ENCODE measurements at regions not wholly inside any gene's neighbourhood (a gene's known extent, or its start where the extent isn't known, plus 50 kb on each side); places are given as distances from the start of the nearest gene placed in this dataset.

- TF ChIP-seq ZNF302 (tag by site-specific recombination; IDR thresholded peaks at IDR 0.05; ENCODE audit: low read depth) = no peak
Observed at GRCh38 chr11:88402192-88402715, 64.7 kb upstream of the CTSC start (continued).

- Histone ChIP-seq H3K4me1 (ENCODE audit: control insufficient read depth, insufficient read depth, low read length) (peaks cover 2% of the 10 kb centered on the region; the same call in 1 of the 2 replicates), H3K36me3 (ENCODE audit: control insufficient read depth in 2 of 2, insufficient read depth in 1 of 2, low read length in 2 of 2) (no peaks in the 10 kb centered on the region), H3K27ac (ENCODE audit: extremely low read depth, low read depth, low read length) (no peak overlapping the region), H3K4me3 (ENCODE audit: low read depth, low read length) (no peak overlapping the region), H3K9me3 (ENCODE audit: control insufficient read depth, insufficient read depth, low read depth, low read length) (no peaks in the 10 kb centered on the region)
- TF ChIP-seq ZNF449 (tag by site-specific recombination; IDR thresholded peaks at IDR 0.05) = no peak
- TF ChIP-seq ZNF324 (tag by site-specific recombination; IDR thresholded peaks at IDR 0.05) = no peak
- TF ChIP-seq ZNF629 (tag by site-specific recombination; IDR thresholded peaks at IDR 0.05) = no peak
- TF ChIP-seq ZSCAN4 (tag by site-specific recombination; IDR thresholded peaks at IDR 0.05) = no peak
- TF ChIP-seq ZNF624 (tag by site-specific recombination; IDR thresholded peaks at IDR 0.05) = no peak
- no peak for TF ChIP-seq ZNF510 (tag by site-specific recombination; IDR thresholded peaks at IDR 0.05; ENCODE audit: insufficient replicate concordance)
- TF ChIP-seq SP7 (tag by site-specific recombination; IDR thresholded peaks at IDR 0.05) = no peak
- no peak for TF ChIP-seq ZNF214 (tag by site-specific recombination; IDR thresholded peaks at IDR 0.05; ENCODE audit: borderline replicate concordance)
- TF ChIP-seq ZNF639 (tag by site-specific recombination; IDR thresholded peaks at IDR 0.05) = no peak
- no peak for TF ChIP-seq EGR2 (tag by site-specific recombination; IDR thresholded peaks at IDR 0.05; ENCODE audit: low read depth)
- no peak for TF ChIP-seq ZNF830 (tag by site-specific recombination; IDR thresholded peaks at IDR 0.05; ENCODE audit: low read depth)
- no peak for TF ChIP-seq ZIC2 (tag by site-specific recombination; IDR thresholded peaks at IDR 0.05)
- TF ChIP-seq ZNF202 (tag by site-specific recombination; IDR thresholded peaks at IDR 0.05; ENCODE audit: borderline replicate concordance) = no peak
- no peak for TF ChIP-seq REPIN1 (tag by site-specific recombination; IDR thresholded peaks at IDR 0.05; ENCODE audit: low read depth)
- TF ChIP-seq ZNF362 (tag by site-specific recombination; IDR thresholded peaks at IDR 0.05) = no peak
- no peak for TF ChIP-seq ZSCAN30 (tag by site-specific recombination; IDR thresholded peaks at IDR 0.05)
- no peak for TF ChIP-seq ZNF623 (tag by site-specific recombination; IDR thresholded peaks at IDR 0.05)
- no peak for TF ChIP-seq ZBTB1 (tag by site-specific recombination; IDR thresholded peaks at IDR 0.05)
- no peak for TF ChIP-seq ZNF133 (tag by site-specific recombination; IDR thresholded peaks at IDR 0.05)
- TF ChIP-seq, protein P1, sequence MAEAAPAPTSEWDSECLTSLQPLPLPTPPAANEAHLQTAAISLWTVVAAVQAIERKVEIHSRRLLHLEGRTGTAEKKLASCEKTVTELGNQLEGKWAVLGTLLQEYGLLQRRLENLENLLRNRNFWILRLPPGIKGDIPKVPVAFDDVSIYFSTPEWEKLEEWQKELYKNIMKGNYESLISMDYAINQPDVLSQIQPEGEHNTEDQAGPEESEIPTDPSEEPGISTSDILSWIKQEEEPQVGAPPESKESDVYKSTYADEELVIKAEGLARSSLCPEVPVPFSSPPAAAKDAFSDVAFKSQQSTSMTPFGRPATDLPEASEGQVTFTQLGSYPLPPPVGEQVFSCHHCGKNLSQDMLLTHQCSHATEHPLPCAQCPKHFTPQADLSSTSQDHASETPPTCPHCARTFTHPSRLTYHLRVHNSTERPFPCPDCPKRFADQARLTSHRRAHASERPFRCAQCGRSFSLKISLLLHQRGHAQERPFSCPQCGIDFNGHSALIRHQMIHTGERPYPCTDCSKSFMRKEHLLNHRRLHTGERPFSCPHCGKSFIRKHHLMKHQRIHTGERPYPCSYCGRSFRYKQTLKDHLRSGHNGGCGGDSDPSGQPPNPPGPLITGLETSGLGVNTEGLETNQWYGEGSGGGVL (tag by site-specific recombination; IDR thresholded peaks at IDR 0.05) = no peak
- ChIA-PET CTCF (no interaction called here), POLR2A (no interaction called here)
Observed at GRCh38 chr11:88398791-88399570, 61.4 kb upstream of the CTSC start.

Data from HEK293 (cell line).